ENCODE measurements at regions not wholly inside any gene's neighbourhood (a gene's known extent, or its start where the extent isn't known, plus 50 kb on each side); places are given as distances from the start of the nearest gene placed in this dataset.

DNA sequence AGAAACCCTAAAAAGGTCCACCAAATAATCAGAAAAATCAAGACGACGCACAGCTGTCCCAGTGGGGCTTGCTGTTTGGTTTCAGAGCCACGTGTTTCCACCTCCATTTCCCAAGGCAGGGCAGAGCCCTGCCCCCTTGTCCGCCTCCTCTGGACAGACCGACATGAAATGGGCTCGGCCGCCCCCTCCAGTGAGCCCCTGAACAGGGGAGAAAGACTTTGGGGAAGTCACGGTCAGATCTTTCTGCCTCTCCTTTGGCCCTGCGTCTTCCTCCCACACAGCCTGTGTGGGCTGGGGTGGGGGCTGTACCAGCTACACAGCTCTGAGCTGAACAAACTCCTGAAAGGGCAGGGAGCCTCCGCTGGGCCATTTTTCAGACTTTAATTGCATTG lies 230.7 kb downstream of the ENGASE start:
- TF ChIP-seq, protein P1, sequence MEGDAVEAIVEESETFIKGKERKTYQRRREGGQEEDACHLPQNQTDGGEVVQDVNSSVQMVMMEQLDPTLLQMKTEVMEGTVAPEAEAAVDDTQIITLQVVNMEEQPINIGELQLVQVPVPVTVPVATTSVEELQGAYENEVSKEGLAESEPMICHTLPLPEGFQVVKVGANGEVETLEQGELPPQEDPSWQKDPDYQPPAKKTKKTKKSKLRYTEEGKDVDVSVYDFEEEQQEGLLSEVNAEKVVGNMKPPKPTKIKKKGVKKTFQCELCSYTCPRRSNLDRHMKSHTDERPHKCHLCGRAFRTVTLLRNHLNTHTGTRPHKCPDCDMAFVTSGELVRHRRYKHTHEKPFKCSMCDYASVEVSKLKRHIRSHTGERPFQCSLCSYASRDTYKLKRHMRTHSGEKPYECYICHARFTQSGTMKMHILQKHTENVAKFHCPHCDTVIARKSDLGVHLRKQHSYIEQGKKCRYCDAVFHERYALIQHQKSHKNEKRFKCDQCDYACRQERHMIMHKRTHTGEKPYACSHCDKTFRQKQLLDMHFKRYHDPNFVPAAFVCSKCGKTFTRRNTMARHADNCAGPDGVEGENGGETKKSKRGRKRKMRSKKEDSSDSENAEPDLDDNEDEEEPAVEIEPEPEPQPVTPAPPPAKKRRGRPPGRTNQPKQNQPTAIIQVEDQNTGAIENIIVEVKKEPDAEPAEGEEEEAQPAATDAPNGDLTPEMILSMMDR (IDR thresholded peaks at IDR 0.05; ENCODE audit: borderline replicate concordance, extremely low read depth, low read length, poor library complexity, severe bottlenecking), result no peak
- TF ChIP-seq EZH2 (IDR thresholded peaks at IDR 0.05; ENCODE audit: borderline replicate concordance, low read depth, low read length, severe bottlenecking), result no peak

Data from DND-41 (cell line).